ENCODE measurements at regions not wholly inside any gene's neighbourhood (a gene's known extent, or its start where the extent isn't known, plus 50 kb on each side); places are given as distances from the start of the nearest gene placed in this dataset.
A peak's percentile ranks its signal among the peaks of the same experiment; 100 is the strongest.

DNA sequence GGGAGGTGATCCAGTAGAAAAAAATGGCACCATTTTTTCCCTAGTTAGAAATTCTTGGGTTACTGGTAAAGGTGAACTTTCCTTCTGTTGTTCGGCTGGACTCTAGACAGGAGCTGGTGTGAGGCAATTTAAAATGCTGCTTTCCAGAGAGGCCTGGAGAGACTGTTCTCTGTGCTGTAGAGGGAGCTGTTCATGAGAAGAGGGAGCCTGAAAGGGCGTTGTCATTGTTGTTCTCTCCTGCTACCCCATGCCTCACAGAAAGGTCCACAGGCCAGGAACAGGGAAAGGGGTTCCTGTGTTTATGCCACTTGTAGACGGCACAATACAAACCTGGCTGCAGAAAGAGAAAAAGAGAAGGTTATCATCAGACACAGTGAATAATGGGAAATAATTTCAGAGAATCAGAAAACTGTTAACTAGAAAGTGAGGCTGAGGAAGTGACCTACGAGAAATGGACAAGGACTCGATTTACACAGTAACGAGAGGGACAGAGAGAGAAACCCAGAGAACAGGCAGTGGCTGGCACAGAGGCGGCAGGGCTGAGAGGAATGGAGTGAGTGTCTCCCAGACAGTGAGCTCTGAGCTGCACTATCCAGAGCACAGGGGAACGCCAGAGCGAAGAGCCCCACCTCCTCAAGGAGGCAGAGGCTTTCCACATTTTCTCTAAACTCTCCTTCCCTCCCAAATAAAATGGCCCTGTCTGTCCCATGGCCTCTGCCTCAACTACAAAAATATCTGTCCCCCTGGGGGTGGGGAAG, 109.2 kb downstream of the RRM1 start:
- peaks cover 0 to 15% (median 0%) of the 10 kb centered on the region in 4 donors for H3K4me1 ChIP-seq (ENCODE audit: control insufficient read depth in 4 of 4, insufficient read depth in 4 of 4, low read length in 3 of 4)
- no peaks in the 10 kb centered on the region for H3K9me3 ChIP-seq (ENCODE audit: control insufficient read depth in 4 of 4, low read length in 3 of 4)
- no peak for DNase-seq (ENCODE audit: low spot score)
- no peak overlapping the region for H3K9ac ChIP-seq (ENCODE audit: low read depth in 1 of 2, low read length in 2 of 2)
- H3K36me3 ChIP-seq (ENCODE audit: control insufficient read depth in 4 of 4, insufficient read depth in 3 of 4, low read depth in 1 of 4, low read length in 3 of 4) = no peaks in the 10 kb centered on the region
- no peak overlapping the region for H3K27ac ChIP-seq (ENCODE audit: low read depth in 1 of 2, low read length in 2 of 2)
- 80% methylated on average over 9 of the region's 9 CpGs for WGBS
- H3K4me3 ChIP-seq (ENCODE audit: low read depth in 1 of 3, low read length in 3 of 3) = no peak overlapping the region
- H3K27me3 ChIP-seq (ENCODE audit: control insufficient read depth in 4 of 4, insufficient read depth in 4 of 4, low read length in 3 of 4) = no peaks in the 10 kb centered on the region
- TF ChIP-seq ATF3 (IDR thresholded peaks at IDR 0.05) = no peak
- no peak for TF ChIP-seq RXRA (IDR thresholded peaks at IDR 0.05)
- no peak for TF ChIP-seq YY1 (IDR thresholded peaks at IDR 0.05)
- TF ChIP-seq NR2F2 (IDR thresholded peaks at IDR 0.05) = no peak
- no peak for TF ChIP-seq GABPA (IDR thresholded peaks at IDR 0.05 in 1 of 2, conservative IDR thresholded peaks at IDR 0.05 in 1 of 2)
- TF ChIP-seq JUND (IDR thresholded peaks at IDR 0.05) = no peak
- TF ChIP-seq HNF4A (conservative IDR thresholded peaks at IDR 0.05) = peak in 1 of 2 donors; percentile 42

- TF ChIP-seq RAD21 (IDR thresholded peaks at IDR 0.05) (no peak), HNF4G (IDR thresholded peaks at IDR 0.05) (no peak), HNF4A (conservative IDR thresholded peaks at IDR 0.05) (no peak), SP1 (IDR thresholded peaks at IDR 0.05) (no peak), NR2F2 (IDR thresholded peaks at IDR 0.05) (no peak), YY1 (IDR thresholded peaks at IDR 0.05) (no peak), JUND (IDR thresholded peaks at IDR 0.05) (no peak), EGR1 (IDR thresholded peaks at IDR 0.05; ENCODE audit: low read depth in 2 of 2) (no peak), FOXA2 (IDR thresholded peaks at IDR 0.05) (no peak), ATF3 (IDR thresholded peaks at IDR 0.05) (no peak), RXRA (IDR thresholded peaks at IDR 0.05) (no peak), CTCF (IDR thresholded peaks at IDR 0.05; ENCODE audit: low read depth, low read length, missing input control) (no peak), TAF1 (conservative IDR thresholded peaks at IDR 0.05) (no peak), ZBTB33 (IDR thresholded peaks at IDR 0.05) (no peak), FOXA1 (IDR thresholded peaks at IDR 0.05) (no peak)
- TF ChIP-seq, protein P1, sequence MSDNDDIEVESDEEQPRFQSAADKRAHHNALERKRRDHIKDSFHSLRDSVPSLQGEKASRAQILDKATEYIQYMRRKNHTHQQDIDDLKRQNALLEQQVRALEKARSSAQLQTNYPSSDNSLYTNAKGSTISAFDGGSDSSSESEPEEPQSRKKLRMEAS (IDR thresholded peaks at IDR 0.05) = no peak
- TF ChIP-seq, protein P2, sequence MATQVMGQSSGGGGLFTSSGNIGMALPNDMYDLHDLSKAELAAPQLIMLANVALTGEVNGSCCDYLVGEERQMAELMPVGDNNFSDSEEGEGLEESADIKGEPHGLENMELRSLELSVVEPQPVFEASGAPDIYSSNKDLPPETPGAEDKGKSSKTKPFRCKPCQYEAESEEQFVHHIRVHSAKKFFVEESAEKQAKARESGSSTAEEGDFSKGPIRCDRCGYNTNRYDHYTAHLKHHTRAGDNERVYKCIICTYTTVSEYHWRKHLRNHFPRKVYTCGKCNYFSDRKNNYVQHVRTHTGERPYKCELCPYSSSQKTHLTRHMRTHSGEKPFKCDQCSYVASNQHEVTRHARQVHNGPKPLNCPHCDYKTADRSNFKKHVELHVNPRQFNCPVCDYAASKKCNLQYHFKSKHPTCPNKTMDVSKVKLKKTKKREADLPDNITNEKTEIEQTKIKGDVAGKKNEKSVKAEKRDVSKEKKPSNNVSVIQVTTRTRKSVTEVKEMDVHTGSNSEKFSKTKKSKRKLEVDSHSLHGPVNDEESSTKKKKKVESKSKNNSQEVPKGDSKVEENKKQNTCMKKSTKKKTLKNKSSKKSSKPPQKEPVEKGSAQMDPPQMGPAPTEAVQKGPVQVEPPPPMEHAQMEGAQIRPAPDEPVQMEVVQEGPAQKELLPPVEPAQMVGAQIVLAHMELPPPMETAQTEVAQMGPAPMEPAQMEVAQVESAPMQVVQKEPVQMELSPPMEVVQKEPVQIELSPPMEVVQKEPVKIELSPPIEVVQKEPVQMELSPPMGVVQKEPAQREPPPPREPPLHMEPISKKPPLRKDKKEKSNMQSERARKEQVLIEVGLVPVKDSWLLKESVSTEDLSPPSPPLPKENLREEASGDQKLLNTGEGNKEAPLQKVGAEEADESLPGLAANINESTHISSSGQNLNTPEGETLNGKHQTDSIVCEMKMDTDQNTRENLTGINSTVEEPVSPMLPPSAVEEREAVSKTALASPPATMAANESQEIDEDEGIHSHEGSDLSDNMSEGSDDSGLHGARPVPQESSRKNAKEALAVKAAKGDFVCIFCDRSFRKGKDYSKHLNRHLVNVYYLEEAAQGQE (IDR thresholded peaks at IDR 0.05) = no peak
- H3K36me3 ChIP-seq (ENCODE audit: control insufficient read depth in 4 of 4, insufficient read depth in 3 of 4, low read depth in 1 of 4, low read length in 3 of 4) = no peaks in the 10 kb centered on the region
Measured at GRCh38 chr11:4202749-4203148, 108.2 kb downstream of the RRM1 start.

More at GRCh38 chr11:4202749-4203148, 108.2 kb downstream of the RRM1 start:
- H3K9ac ChIP-seq (ENCODE audit: low read depth in 1 of 2, low read length in 2 of 2) = no peak overlapping the region
- DNase-seq (ENCODE audit: low spot score) = no peak
- no peaks in the 10 kb centered on the region for H3K9me3 ChIP-seq (ENCODE audit: control insufficient read depth in 4 of 4, low read length in 3 of 4)
- H3K27me3 ChIP-seq (ENCODE audit: control insufficient read depth in 4 of 4, insufficient read depth in 4 of 4, low read length in 3 of 4) = no peaks in the 10 kb centered on the region
- no peak overlapping the region for H3K27ac ChIP-seq (ENCODE audit: low read depth in 1 of 2, low read length in 2 of 2)
- peaks cover 0 to 15% (median 0%) of the 10 kb centered on the region in 4 donors for H3K4me1 ChIP-seq (ENCODE audit: control insufficient read depth in 4 of 4, insufficient read depth in 4 of 4, low read length in 3 of 4)
- H3K4me3 ChIP-seq (ENCODE audit: low read depth in 1 of 3, low read length in 3 of 3) = no peak overlapping the region
